GM19455 (cell line): ENCODE measurements at regions not wholly inside any gene's neighbourhood (a gene's known extent, or its start where the extent isn't known, plus 50 kb on each side); places are given as distances from the start of the nearest gene placed in this dataset.

ENCODE experiments used
- ATAC-seq: cut with Tn5 transposase; IDR thresholded peaks from one replicate; pipeline ENCODE4 v1.9.1; 2021; ENCODE audit not compliant: unreplicated experiment

DNA sequence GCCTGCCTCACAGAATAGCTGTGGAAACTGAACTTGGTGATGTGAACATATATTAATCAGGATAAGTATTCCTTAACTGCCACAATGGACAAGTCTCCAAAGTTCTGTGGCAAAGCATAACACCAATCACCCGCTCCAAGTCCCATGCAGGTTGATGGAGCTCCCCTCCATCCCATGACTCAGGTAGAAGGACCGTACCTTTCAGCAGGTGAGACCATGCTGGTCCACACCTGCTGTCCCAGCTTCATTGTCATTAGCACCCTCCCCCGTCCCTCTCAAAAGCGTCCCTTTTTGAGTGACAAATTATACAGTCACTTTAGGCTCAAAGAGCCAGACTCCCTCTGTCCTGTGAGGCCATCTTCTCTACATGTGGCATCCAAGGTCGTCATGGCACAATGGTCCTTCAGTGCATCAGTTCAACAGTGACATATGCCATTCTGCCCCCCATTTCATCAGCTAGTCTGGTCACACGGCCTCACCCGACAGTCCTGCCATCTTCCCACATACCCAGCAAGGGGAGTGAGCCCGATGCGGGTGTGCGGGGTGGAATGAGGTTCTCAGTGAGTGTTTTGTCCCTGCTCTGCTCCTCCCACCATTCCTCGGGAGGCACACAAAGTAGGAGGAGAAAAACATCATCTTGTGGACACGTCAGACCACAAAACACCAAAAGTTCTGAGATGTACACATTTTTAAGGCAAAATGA lies 136.7 kb upstream of the MYCN start:
- ATAC-seq: no peak

- ATAC-seq: no peak
These were observed 136.1 kb upstream of the MYCN start for GRCh38 chr2:15804246-15804619.

DNA sequence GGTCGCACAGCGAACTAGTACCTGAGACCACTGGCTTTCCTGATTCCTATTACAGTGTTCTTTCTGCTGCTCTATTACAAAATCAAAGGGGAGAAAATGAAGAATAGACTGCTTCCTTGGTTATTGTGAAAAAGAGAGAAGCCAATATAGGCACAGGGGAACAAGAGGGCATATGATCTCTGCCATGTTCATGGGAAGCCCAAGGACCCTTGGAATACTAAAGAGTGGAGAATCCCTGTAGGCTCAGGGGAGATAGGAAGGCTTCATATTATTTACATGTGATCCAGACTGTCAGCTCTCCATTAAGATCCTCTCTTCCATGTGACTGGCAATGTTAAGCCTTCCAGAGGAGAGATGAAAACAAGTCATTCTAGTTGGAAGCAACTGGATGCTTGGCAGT lies 135.7 kb upstream of the MYCN start:
- no peak for ATAC-seq

GRCh38 chr2:15805206-15805605 lies 135.1 kb upstream of the MYCN start:
- ATAC-seq: no peak

DNA sequence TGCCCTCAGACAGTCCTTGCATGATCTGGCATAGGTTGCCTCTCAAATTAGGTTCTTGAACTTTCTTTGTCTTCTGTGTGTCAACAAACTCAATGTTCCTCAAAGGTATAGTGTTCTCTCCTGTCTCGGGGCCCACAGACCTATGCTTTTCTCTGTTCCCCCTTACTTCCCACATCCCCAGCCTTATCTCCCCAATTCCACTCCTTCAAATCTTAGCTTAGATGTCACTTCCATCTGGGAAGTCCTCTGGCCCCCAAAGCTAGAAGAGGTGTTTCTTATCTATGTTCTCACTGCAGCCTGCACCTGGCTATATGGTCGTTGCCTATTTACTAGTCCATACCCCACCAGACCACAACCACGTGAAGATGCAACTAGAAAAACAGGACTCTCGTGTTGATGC lies 134.6 kb upstream of the MYCN start:
- no peak for ATAC-seq

GRCh38 chr2:15806801-15807417 lies 133.4 kb upstream of the MYCN start:
- no peak for ATAC-seq

GRCh38 chr2:15807418-15808203 lies 132.7 kb upstream of the MYCN start:
- no peak for ATAC-seq

- no peak for ATAC-seq
These were observed 132.0 kb upstream of the MYCN start for GRCh38 chr2:15808204-15808910.

- no peak for ATAC-seq
These were observed 131.4 kb upstream of the MYCN start for GRCh38 chr2:15808944-15809343.

GRCh38 chr2:15809404-15809803 lies 130.9 kb upstream of the MYCN start:
- ATAC-seq: no peak

GRCh38 chr2:15810477-15811150 lies 129.7 kb upstream of the MYCN start:
- ATAC-seq: no peak

GRCh38 chr2:15811367-15811766 lies 129.0 kb upstream of the MYCN start:
- ATAC-seq: no peak

DNA sequence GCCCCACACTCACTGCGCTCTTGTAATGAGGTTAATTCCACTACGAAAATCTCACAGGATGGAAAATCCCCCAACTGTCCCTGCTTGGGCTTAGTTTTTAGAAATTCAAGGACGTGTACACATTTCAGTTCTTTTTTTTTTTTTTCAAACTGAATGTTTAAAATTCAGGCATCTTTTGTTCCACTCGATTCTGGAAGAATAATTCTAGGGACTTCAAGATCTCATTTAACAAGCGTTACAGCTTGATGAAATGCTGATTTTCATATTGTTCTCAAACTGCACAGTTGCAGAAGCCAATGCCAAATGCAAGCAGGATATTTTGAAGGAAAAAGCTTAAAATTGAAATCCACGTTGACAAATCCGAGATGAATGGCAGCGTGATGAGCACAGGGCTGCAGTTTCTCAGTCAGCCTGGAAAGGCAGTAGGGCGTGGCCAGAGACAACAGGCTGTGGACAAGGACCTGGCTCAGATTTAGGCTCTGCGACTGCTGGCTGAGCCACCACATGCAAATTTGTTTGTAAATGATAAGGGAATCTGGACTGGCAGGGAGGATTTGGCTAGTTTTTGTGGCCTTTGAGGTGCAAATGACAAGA lies 128.1 kb upstream of the MYCN start:
- ATAC-seq: no peak

DNA sequence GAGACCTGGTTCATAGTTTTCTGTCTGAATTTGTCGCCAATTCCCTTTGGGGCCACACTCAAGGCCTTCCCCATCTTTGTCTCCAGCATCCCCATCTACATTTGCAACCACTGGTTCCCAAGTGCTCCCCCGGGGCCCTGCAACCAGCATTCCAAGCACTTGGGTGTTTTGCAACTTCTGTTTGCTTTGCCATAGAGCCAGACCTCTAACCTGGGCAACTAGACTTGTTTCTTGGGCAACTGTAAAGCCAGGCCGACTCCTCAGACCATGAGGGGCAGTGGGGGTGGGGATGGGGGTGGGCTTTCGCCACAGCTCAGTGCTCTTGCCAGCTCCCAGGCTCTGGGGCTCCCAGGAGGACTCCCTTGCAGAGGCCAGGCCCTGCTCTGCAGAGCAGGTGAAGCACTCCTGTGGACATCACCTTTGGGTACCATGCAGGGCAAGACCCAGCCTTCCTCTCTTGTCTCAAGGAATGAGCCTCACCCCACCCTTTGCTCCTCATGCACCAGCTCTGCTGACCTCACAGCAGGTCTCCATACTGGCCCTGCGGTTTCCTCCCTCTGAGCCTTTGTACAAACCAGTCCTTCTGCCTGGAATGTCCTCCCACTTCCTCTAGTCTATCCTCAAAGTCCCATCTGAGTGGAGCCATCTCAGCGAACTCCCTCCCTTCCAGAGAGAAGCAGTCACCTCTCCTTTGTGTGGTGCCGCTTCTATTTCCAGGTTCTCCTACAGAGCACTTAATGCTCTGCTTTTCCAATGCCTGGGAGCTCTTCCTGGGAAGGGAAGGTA lies 126.7 kb upstream of the MYCN start:
- no peak for ATAC-seq

DNA sequence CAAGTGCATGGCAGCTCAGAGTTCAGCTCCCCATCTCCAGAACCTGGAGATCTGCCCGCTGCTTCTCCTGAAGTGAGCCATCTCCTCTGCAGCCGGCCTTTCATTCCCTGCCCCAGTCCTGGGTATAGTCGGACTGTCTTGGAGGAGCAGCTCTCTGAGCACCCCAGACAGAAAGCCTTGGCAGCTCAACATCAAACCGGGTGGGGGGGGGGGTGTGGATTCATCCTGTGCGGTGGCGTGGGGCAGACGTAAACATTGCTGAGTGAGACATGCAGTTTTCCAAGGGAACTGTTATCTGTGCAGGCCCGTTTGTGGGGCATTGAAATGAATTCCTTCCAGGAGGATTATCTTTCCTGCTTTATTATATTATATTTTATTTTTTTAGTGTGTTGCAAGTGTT lies 125.9 kb upstream of the MYCN start:
- ATAC-seq: no peak

DNA sequence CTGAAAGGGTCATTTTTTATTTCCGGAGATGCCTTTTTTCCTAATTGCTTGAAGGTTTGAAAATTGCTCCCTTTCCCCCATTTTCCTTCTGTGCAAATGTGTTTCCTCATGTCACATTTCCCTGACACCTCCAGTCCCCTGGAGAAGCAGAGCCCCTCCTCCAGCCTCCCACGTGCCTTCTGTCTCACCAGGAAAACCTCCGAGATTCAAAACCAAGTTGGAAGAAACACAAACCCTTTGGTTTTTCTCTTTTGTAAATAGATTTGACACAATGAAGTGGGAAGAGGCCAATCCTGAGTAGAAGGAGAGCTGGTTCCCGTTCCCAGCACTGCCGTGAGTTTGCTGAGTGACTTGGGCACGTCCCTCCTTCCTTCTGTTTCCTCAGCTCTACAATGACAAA lies 125.4 kb upstream of the MYCN start:
- no peak for ATAC-seq

DNA sequence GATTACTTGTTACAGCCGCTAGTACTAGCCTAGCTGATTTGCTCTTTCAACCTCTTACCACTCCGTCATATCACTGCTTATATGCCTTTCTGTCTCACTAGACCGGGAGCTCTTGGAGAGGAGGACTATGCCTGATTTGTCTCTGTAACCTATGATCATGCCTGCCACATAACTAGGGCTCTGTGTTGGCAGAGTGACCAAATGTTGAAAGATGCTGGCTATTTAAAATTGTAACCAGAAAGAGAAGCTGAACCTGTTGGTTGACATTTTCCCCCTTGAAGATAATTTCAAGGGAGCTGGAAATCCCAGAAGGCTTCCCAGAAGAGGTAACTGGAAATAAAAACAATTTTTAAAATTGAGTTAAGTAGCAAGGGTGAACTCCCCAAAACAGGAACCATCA lies 124.1 kb upstream of the MYCN start:
- ATAC-seq: no peak

DNA sequence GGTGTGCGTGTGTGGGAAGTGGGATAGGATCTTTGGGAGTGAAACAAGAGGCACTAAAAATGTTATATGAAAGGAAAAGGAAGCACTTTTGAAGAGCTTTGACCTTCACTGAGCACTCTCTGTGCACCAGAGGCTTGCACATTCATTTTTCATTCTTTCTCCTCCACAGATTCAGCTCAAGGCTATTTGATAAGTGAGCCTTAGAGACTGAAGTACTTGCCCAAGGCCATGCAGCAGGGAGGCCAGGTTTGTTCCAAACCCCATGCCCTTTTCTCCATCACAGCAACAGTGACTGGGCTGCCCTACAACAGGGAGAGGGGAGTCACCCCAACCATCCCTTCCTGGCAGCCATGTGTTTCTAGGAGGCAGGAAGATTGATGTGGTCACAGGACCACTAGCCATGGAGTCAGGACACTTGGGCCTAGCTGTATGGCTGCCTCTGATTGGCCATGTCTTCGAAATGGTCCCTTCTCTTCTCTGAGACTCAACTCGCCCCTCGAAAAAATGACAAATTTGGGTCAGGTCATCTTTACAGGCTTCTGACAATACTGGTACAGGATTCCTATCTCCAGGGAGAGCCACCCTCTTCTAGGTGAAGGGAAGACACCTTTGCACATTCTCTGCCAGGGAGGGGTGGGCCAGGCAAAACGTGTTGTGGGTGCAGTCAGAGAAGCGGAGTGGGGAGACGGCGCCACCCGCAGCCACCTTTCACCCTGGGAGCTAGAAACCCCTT lies 123.5 kb upstream of the MYCN start:
- no peak for ATAC-seq

DNA sequence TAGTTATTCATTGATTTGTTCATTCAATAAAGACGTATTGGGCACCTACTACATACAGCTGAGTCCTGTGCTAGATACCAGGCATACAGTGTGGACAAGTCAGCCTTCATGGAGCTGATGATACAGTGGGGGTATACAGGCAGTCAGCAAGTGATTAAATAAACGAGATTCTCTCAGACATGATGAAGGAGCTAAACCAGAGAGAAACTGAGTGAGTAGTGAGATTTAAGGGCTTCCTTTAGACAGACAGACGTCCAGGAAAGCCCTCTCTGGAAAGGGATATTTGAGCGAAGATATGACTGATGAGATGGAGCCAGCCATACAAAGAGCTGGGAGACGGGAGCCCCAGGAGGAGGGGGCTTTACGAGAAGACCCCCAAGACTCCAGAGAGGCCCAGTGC lies 122.6 kb upstream of the MYCN start:
- no peak for ATAC-seq
